GM21360 (cell line): ENCODE measurements at regions not wholly inside any gene's neighbourhood (a gene's known extent, or its start where the extent isn't known, plus 50 kb on each side); places are given as distances from the start of the nearest gene placed in this dataset.
"Not testable (repeated sequence)": the region's sequence is repeated elsewhere in the genome, so short reads cannot be mapped to it uniquely, and the experiment has no call there.

ENCODE experiments used
- ATAC-seq: cut with Tn5 transposase; IDR thresholded peaks from one replicate; pipeline ENCODE4 v1.9.1; 2021; ENCODE audit warnings: mild to moderate bottlenecking, moderate library complexity; ENCODE audit not compliant: unreplicated experiment

DNA sequence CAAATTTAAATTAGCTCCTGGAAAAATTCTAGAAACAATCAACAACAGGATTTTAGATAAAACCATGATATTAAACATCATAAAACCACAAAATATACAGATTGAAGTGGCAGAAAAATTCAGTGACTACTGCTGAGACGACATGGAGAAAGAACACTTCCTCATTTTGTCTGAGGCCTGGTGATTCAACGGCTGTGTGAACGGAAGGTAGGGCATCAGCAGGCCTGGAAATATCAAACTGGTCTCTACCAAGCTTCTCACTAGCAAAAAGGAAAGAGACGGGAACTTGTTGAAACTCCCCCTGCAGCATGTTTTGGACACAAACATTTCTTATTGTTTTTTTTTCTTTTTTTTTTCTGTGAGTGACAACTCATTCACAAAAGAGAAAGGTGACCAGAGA is 58.0 kb upstream of the AHI1 start:
- no peak for ATAC-seq

DNA sequence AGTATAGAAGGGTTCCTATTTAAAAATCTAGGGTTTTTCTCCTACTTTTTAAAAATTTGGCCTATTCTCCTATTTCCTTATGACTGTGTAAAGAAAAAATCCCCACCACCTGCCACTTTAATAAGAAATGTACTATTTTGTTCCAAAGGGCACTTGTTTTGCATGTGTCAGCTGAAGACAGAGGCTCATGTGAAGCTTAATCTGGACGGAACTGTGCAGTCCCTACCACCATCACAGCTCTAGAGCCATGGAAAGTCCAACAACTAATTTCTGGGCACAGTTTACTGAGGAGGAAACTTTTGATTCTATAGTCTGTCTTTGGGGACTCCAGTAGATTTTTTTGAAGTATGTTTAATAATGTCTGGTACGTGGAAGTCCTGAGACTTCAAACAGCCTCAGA is 60.0 kb upstream of the AHI1 start:
- no peak for ATAC-seq

DNA sequence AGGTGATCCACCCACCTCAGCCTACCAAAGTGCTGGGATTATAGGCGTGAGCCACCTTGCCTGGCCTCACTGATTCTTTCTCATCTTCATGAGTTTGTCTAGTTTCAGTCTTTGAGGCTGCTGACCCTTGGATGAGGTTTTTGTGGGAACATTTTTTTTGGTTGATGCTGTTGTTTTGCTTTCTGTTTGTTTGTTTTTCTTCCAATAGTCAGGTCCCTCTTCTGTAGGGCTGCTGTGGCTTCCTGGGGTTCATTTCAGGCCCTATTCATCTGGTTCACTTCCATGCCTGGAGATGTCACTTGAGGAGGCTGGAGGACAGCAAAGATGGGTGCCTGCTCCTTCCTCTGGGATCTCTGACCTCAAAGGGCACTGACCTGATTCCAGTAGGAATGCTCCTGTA is 68.1 kb upstream of the AHI1 start:
- not testable (repeated sequence) for ATAC-seq

DNA sequence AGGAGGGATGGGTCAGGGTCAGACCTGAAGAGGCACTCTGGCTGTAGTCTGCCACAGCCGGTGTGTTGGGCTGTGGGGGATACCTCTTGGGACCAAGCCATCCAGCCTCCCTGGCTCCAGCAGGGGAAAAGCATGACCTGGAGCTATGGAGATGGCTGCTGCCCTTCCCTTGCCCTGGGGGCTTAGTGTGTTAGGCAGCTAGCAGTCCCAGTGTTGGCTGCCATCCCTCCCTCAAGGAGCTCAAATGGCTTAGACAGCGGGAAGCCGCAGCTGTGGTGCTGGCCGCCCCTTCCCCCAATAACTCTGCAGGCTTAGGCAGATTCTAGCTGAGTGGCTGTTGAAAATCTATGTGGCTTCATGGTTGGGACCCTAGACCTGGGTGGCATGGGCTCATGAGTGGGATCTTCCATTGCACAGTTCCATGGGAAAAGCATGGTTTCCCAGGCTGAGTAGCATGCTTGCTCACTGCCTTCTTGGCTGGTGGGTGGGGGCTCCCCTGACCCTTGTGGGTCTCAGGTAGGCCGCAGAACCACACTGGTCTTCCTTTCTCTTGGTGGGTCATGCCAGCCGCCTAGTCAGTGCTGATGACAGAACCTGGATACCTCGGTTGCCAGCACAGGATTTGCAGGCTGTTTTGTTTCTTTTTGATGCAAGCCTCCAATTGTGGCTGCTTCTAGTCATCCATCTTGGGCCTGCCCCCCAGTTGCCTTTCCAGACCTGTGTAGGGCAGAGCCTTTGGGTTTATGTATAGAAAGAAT is 69.0 kb upstream of the AHI1 start:
- no peak for ATAC-seq

DNA sequence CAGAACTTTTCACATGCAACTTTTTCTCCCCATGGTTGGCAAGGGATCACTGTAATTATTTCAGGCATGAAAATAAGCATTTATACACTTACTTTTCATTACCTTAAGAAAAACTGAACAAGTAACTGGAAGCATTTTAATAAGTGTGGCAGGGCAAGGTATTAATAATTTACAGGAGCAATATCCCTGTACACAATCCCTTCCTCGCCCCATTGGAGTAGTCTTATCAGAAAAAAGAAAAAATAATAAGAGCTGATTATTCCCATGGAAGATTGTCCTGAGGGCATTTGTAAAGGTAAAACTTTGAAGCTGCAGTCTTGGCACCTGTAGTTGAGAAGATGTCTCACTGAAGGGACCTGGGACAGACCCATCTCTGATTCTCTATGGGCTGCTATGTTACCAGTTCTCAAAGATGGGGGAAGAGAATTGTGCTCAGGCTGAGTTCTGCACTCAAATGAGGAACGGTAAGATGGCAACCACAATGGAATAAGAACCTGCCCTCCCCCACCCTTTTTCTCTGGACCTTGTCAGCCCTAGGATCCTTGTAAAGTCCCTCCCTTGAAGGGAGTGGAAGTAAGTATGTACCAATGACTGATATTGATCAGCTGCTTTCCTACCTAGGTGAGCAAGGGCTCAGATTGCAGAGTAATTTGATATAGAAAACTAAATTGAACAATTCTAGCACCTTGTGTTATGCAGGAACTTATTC is 70.0 kb upstream of the AHI1 start:
- no peak for ATAC-seq

DNA sequence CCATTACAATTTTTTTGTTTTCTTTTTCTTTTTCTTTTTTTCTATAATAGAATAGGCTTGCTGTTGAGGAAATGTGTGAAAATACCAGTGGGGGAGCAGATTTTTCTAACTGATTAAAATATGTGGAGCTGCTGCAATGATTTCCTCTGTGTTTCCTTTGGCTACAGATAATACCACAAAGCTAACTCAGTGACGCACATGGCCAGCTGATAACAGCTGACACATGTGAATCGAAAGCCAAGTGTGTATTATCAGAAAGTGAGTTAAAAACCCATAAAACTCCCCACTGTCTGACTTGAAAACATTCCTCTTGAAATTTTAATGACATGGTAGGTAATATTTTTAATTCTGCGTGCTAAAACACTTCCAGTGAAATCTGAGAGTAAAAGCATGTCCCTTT is 70.8 kb upstream of the AHI1 start:
- peak; percentile 64 for ATAC-seq

DNA sequence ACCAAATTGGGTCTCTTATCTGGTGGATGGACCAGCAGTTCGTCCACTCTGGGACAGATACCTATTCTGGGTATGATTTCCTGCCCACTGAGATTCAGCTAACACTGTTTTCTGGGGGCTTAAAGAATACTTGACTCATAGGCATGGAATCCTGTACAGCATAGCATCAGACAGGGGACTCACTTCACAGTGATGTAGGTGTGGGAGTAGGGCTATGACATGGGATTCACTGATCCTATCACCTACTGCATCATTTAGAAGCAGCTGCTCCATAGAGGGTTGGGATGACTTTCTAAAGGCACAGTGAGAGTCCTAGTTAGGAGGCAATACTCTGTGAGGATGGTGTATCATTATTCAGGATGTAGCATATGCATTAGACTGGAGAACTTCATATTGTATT is 74.5 kb upstream of the AHI1 start:
- ATAC-seq, result no peak

DNA sequence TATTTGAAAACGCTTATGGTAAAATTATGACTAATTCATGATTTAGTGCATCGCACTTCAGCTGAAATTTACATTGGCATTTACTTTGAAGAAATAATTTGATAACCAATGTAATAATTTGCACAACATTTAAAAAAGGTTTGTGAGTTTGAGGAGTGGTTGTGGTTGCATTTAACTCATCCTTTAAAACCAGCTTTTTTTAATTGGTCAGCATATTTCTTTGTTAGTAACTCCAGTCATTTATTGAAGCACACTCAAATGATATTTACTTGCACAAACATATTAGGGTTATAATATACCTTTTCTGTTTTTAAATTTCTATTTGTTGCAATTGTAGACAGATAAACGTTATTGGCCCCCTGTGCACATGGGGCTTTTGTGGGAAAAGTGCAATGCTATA is 78.1 kb upstream of the AHI1 start:
- ATAC-seq, result no peak

DNA sequence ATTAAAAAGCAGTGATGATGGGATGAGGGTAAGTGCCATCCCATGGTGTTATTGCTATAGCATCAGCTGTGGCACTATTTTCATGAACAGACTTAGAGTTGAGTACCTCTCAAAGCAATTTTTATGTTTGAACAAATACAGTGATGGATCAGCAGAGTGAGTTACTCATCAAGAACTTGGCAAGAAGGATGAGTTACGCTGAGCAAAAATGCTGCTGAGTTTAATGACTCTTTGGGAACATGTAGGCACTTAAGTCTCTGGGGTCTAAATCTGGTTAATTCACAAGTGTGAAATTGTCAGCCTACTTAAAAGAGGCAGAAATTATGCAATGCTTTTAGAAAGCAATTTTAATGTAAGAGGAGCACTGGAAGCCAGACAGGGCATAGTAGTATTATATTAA is 78.5 kb upstream of the AHI1 start:
- ATAC-seq, result no peak

DNA sequence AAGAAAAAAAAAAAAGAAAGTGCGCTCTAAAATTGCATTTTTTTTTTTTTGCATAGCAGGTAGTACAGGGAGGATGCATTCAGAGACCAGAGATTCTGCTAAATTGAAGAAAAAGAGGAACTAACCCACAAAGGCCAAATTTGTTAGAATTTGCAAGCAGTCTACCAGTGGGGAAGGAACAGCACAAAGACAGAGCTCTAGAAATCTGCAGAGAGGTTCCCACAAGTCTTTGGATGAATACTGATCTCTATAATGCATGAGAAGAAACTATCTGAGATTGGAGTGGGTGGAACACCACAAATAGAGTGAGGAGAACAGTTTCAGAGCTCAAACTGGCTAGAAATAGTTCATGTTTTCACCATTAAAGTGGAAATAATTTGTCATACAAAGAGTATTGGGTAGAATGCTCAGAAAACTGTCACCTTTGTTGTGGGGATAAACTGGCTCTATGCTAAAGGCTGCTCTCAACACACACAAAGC is 79.6 kb upstream of the AHI1 start:
- peak; percentile 96 for ATAC-seq

DNA sequence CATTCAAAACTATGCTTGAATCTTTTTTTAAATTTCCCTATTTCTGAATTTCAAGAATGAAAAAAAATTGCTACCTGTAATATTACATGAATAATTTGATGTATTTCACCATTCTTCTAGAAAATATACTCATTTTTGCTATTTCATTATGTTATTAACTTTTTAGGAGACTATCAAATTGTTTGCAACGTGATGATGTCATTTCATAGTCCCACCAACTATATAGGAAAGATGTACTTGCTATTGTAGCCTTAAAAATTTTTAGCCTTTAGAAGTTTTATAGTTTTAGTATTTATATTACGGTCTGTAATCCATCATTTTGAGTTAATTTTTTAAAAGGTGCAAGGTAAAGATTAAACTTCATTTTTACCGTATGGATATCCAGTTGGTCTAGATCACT is 81.4 kb upstream of the AHI1 start:
- no peak for ATAC-seq

DNA sequence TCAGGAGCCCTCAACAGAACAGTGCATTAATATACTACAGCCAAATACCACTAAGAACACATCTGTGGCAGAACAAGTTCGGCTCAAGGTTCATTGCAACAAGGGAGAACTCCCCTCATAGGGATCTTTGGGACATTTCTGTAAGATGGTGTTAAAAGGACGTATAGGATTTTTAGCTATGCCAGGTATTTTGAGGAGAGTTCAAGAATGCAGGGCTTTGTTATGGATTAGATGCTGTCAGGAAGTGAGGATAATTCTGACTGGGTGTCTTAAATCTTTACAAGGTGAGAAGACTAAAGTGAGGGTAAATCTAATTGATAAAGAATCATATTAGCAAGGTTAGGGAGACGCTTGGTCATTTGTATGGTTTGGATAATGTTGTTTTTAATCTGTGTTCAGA is 83.7 kb upstream of the AHI1 start:
- no peak for ATAC-seq

DNA sequence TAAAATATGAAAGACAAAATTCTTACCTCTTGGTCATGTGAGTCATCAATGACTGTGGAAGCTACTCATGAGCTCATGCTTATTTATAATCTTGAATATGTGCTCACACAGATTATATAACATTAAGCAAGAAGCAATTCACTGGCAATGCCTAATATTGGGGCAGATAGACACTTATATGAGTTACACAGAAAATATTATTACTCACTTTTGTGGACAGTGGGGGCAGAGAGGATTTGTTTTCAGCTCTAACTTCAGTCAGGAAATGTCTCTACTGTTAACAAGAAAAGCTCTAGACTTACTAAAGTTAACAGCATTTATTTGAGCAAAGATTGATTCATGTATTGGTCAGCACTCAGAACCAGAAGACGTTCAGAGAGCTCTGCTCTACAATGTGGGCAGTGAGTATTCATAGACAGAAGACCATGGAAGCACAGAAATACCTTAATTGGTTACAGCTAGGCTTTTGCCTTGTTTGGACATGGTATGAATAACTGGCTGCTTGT is 85.8 kb upstream of the AHI1 start:
- no peak for ATAC-seq

DNA sequence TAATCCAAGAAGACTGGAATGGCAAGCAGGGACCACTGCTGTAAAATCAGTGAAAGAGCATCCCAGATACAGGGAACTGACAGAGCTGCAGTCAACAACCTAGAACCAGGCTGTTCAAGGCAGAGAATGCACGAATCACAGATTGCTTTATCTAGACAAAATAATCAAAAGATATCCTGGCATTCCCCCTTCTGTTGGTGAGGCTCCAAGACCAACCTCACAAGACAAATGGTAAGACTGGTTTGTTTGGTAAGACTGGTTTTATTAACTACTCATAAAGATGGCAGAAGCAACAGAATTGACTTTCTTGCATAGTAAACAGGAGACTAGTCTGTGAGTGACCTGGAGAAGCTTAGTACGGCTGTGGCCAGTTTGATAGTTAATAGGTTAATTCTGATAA is 88.8 kb upstream of the AHI1 start:
- no peak for ATAC-seq

DNA sequence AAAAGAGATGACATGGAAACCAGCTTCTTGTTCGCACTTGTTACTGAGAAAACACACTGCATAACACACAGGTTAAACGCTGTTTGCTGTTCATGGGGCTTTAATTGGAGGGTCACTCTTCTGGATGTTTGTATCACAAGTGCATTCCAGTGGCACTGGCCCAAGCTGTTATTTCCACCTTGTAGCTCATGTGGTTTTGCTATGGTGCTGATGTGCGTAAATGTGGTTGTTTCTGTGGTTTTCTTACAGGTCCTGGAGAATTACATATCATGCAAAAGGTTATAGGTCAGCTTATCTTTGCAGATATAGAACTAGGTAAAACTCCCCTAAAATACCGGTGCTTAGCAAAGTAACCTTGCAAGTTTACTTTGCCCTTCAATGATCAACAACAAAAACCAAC is 89.3 kb upstream of the AHI1 start:
- ATAC-seq, result no peak

DNA sequence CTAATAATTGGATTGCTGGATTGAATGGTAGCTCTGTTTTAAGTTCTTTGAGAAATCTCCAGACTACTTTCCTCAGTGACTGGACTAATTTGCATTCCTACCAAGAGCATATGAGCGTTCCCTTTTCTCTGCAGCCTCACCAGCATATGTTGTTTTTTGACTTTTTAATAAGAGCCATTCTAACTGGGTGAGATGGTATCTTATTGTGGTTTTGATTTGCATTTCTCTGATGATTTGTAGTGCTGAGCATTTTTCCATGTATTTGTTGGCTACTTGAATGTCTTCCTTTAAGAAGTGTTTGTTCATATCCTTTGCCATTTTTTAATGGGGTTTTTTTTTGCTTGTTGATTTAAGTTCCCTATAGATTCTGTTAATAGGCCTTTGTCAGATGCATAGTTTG is 94.7 kb upstream of the AHI1 start:
- no peak for ATAC-seq

DNA sequence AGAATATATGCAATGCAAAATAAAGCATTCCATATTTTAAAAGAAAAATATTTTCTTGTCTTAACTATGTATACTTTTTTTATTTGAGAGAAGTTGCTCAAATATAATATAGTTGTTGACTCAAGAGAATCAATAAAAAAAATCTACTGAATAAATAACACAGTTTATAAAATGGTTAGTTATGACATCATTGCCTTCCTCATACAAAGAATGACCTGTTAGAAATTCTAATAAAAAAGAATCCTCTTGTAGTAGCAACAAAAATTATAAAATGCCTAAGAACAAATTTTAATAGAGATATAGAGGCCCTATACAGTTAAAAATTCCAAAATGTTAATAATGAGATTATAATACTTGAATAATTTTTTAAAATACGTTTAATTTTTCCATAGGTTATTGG is 96.5 kb upstream of the AHI1 start:
- ATAC-seq, result no peak

DNA sequence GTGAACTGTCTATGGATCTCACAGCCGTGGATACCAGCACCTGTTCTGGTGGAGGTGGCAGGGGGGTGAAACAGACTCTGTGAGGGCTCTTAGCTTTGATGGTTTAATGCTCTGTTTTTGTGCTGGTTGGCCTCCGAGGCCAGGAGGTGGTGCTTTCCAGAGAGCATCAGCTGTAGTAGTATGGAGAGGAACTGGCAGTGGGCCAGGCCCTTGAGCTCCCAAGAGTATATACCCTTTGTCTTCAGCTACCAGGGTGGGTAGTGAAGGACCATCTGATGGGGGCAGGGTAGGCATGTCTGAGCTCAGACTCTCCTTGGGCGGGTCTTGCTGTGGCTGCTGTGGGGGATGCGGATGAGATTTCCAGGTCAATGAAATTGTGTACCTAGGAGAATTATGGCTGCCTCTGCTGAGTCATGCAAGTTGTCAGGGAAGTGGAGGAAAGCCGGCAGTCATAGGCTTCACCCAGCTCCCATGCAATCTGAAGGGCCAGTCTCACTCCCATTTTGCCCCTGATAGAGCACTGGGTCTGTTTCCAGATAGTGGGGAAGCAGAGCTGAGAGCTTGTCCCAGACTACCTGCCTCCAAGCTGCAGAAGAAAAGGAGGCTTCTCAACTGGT is 102.7 kb upstream of the AHI1 start:
- no peak for ATAC-seq

DNA sequence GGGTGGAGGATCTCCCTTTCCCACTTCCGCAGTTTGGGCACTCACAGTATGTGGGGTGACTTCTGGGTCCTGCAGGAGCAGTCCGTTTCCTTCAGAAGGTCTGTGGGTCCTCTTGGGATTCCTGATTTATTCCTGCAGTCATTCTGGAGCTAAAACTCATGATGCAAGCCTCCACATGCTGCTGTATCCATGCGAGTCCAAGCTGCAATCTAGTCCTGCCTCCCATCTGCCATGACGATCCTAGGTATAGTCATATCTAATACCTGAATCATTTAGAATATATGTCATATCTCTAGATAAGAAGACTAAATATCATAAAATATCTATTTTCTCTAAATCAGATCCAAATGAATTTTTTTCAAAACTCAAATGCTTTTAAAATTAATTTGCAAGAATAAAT is 103.4 kb upstream of the AHI1 start:
- no peak for ATAC-seq

DNA sequence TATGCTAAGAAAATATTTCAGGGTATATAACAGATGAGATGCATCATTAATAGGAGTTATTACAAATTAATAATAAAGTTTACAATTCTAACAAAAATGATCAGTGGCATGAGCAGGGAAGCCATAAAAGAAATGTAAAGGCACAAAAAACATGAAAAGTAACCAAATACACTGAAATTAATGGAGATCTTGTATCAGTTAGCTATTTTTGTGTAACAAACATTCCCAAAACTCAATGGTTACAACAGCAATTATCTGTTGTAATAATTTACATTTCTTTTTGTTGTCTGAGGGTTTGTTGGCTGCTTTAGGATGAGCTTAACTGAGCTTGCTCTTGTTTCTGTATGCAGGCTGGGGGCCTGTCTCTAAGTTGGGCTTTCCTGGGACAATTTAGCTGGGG is 104.3 kb upstream of the AHI1 start:
- ATAC-seq, result no peak

DNA sequence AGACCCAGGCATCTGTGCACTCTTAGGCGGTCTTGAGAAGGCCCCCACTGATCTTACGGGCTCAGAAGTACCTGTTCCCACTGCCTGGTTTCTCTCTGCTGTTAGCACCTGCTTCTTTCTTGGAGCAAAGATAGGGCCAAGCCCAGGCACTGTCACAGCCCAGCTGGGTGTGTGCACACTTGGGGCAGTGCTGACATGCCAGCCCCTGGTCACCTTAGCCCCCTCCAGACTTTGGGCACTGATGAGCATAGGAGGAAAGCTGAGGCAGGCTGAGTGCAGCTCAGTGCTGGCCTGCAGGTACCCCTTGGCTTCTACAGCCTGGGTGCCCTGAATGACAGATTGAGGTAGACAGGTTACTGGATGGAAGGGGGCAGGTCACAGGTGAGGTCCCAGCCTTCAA is 105.7 kb upstream of the AHI1 start:
- ATAC-seq, result no peak
